B cell (primary cell): ENCODE measurements at regions not wholly inside any gene's neighbourhood (a gene's known extent, or its start where the extent isn't known, plus 50 kb on each side); places are given as distances from the start of the nearest gene placed in this dataset.

Experiments used
- EZH2 ChIP-seq: IDR thresholded peaks from 2 replicates; pipeline ENCODE4 v1.6.1; 2012; ENCODE audit warnings: borderline replicate concordance, low read depth, mild to moderate bottlenecking, moderate library complexity, low read length; ENCODE audit not compliant: insufficient read depth, poor library complexity, severe bottlenecking
- TF ChIP-seq, protein P1 (sequence below): fragments of 200-600 bp; IDR thresholded peaks from one replicate; pipeline ENCODE4 v1.8.0; 2022; ENCODE audit warnings: antibody characterized with exemption, mild to moderate bottlenecking

DNA sequence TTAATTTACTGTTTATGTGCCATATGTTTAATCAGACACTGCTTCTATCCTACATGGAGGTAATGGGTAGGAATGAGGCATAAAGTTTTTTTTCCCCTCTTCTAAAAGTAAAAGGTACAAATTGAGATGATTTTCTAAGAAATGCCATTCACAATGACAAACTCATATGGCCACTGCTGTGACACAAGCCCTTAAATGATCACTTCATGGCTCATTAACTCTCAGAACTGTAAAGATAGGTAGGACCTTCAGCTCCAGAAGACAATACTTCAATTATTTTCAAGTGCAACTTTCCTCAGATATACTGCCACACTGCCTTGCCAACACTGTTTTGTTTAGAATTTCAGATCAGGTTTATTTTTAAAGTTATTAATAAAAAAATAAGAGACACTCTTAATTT, 362.9 kb upstream of the ZNF608 start:
- TF ChIP-seq, protein P1, sequence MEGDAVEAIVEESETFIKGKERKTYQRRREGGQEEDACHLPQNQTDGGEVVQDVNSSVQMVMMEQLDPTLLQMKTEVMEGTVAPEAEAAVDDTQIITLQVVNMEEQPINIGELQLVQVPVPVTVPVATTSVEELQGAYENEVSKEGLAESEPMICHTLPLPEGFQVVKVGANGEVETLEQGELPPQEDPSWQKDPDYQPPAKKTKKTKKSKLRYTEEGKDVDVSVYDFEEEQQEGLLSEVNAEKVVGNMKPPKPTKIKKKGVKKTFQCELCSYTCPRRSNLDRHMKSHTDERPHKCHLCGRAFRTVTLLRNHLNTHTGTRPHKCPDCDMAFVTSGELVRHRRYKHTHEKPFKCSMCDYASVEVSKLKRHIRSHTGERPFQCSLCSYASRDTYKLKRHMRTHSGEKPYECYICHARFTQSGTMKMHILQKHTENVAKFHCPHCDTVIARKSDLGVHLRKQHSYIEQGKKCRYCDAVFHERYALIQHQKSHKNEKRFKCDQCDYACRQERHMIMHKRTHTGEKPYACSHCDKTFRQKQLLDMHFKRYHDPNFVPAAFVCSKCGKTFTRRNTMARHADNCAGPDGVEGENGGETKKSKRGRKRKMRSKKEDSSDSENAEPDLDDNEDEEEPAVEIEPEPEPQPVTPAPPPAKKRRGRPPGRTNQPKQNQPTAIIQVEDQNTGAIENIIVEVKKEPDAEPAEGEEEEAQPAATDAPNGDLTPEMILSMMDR, result no peak
- TF ChIP-seq EZH2, result no peak
